ENCODE measurements at regions not wholly inside any gene's neighbourhood (a gene's known extent, or its start where the extent isn't known, plus 50 kb on each side); places are given as distances from the start of the nearest gene placed in this dataset.

- Histone ChIP-seq H3K4me3 (ENCODE audit: low read depth, low read length) (no peak overlapping the region), H3K9me3 (no peaks in the 10 kb centered on the region), H3K36me3 (no peaks in the 10 kb centered on the region), H3K4me1 (no peaks in the 10 kb centered on the region), H3K27me3 (no peaks in the 10 kb centered on the region)
- no peak for DNase-seq
- TF ChIP-seq CTCF (IDR thresholded peaks at IDR 0.05; ENCODE audit: low read depth, low read length): no peak
These were observed 117.6 kb downstream of the FAT3 start for GRCh38 chr11:92342034-92342720.

GRCh38 chr11:92342886-92343285 is 118.3 kb downstream of the FAT3 start:
- Histone ChIP-seq H3K4me3 (ENCODE audit: low read depth, low read length) (no peak overlapping the region), H3K27me3 (no peaks in the 10 kb centered on the region), H3K36me3 (no peaks in the 10 kb centered on the region), H3K4me1 (no peaks in the 10 kb centered on the region), H3K9me3 (no peaks in the 10 kb centered on the region)
- no peak for DNase-seq
- TF ChIP-seq CTCF (IDR thresholded peaks at IDR 0.05; ENCODE audit: low read depth, low read length): no peak

GRCh38 chr11:92346220-92346619 is 121.6 kb downstream of the FAT3 start:
- no peak for TF ChIP-seq CTCF (IDR thresholded peaks at IDR 0.05; ENCODE audit: low read depth, low read length)

GRCh38 chr11:92347454-92347853 is 122.8 kb downstream of the FAT3 start:
- DNase-seq: no peak
- H3K4me1 ChIP-seq: no peaks in the 10 kb centered on the region
- H3K9me3 ChIP-seq: no peaks in the 10 kb centered on the region
- no peak overlapping the region for H3K4me3 ChIP-seq (ENCODE audit: low read depth, low read length)
- H3K36me3 ChIP-seq: no peaks in the 10 kb centered on the region
- no peak for TF ChIP-seq CTCF (IDR thresholded peaks at IDR 0.05; ENCODE audit: low read depth, low read length)
- no peaks in the 10 kb centered on the region for H3K27me3 ChIP-seq

More at GRCh38 chr11:92346220-92346619, 121.6 kb downstream of the FAT3 start:
- Histone ChIP-seq H3K9me3 (no peaks in the 10 kb centered on the region), H3K36me3 (no peaks in the 10 kb centered on the region), H3K27me3 (no peaks in the 10 kb centered on the region), H3K4me3 (ENCODE audit: low read depth, low read length) (no peak overlapping the region), H3K4me1 (no peaks in the 10 kb centered on the region)
- DNase-seq: no peak

GRCh38 chr11:92349486-92350156 is 125.0 kb downstream of the FAT3 start:
- H3K4me1 ChIP-seq: no peaks in the 10 kb centered on the region
- H3K4me3 ChIP-seq (ENCODE audit: low read depth, low read length): no peak overlapping the region
- no peak for DNase-seq
- H3K36me3 ChIP-seq: no peaks in the 10 kb centered on the region
- no peaks in the 10 kb centered on the region for H3K27me3 ChIP-seq
- no peak for TF ChIP-seq CTCF (IDR thresholded peaks at IDR 0.05; ENCODE audit: low read depth, low read length)
- no peaks in the 10 kb centered on the region for H3K9me3 ChIP-seq

- DNase-seq: no peak
- Histone ChIP-seq H3K4me3 (ENCODE audit: low read depth, low read length) (no peak overlapping the region), H3K9me3 (no peaks in the 10 kb centered on the region), H3K4me1 (no peaks in the 10 kb centered on the region), H3K27me3 (no peaks in the 10 kb centered on the region), H3K36me3 (no peaks in the 10 kb centered on the region)
- TF ChIP-seq CTCF (IDR thresholded peaks at IDR 0.05; ENCODE audit: low read depth, low read length): no peak
These were observed 132.7 kb downstream of the FAT3 start for GRCh38 chr11:92357344-92357743.
